HG03457 (cell line): ENCODE measurements at regions not wholly inside any gene's neighbourhood (a gene's known extent, or its start where the extent isn't known, plus 50 kb on each side); places are given as distances from the start of the nearest gene placed in this dataset.
"Not testable (repeated sequence)": the region's sequence is repeated elsewhere in the genome, so short reads cannot be mapped to it uniquely, and the experiment has no call there.

Experiments used
- ATAC-seq: cut with Tn5 transposase; IDR thresholded peaks from one replicate; pipeline ENCODE4 v1.9.1; 2021; ENCODE audit warnings: moderate number of reproducible peaks; ENCODE audit not compliant: unreplicated experiment

GRCh38 chr6:163771180-163771579, 356.7 kb downstream of the QKI start:
- ATAC-seq, result no peak

GRCh38 chr6:163768905-163769304, 354.4 kb downstream of the QKI start:
- ATAC-seq, result no peak

- no peak for ATAC-seq
Measured at GRCh38 chr6:163766936-163767335, 352.4 kb downstream of the QKI start.

GRCh38 chr6:163765335-163765734, 350.8 kb downstream of the QKI start:
- no peak for ATAC-seq

GRCh38 chr6:163764565-163764964, 350.0 kb downstream of the QKI start:
- no peak for ATAC-seq

- no peak for ATAC-seq
Measured at GRCh38 chr6:163761481-163761880, 347.0 kb downstream of the QKI start.

- no peak for ATAC-seq
Measured at GRCh38 chr6:163760860-163761259, 346.3 kb downstream of the QKI start.

- no peak for ATAC-seq
Measured at GRCh38 chr6:163759542-163759941, 345.0 kb downstream of the QKI start.

- no peak for ATAC-seq
Measured at GRCh38 chr6:163757520-163757919, 343.0 kb downstream of the QKI start.

GRCh38 chr6:163756079-163756478, 341.6 kb downstream of the QKI start:
- peak; percentile 100 for ATAC-seq

- ATAC-seq, result no peak
Measured at GRCh38 chr6:163754866-163755265, 340.3 kb downstream of the QKI start.

- no peak for ATAC-seq
Measured at GRCh38 chr6:163753430-163753829, 338.9 kb downstream of the QKI start.

GRCh38 chr6:163752446-163752845, 337.9 kb downstream of the QKI start:
- no peak for ATAC-seq

- no peak for ATAC-seq
Measured at GRCh38 chr6:163751032-163751525, 336.6 kb downstream of the QKI start.

- ATAC-seq, result no peak
Measured at GRCh38 chr6:163750431-163751031, 336.0 kb downstream of the QKI start.

- ATAC-seq, result no peak
Measured at GRCh38 chr6:163748886-163749285, 334.4 kb downstream of the QKI start.

- ATAC-seq, result no peak
Measured at GRCh38 chr6:163748036-163748435, 333.5 kb downstream of the QKI start.

GRCh38 chr6:163747058-163747457, 332.5 kb downstream of the QKI start:
- not testable (repeated sequence) for ATAC-seq

- ATAC-seq, result no peak
Measured at GRCh38 chr6:163745536-163746400, 331.2 kb downstream of the QKI start.

GRCh38 chr6:163744256-163744925, 329.9 kb downstream of the QKI start:
- ATAC-seq, result no peak

- ATAC-seq, result no peak
Measured at GRCh38 chr6:163743796-163744195, 329.3 kb downstream of the QKI start.
